ENCODE measurements at regions not wholly inside any gene's neighbourhood (a gene's known extent, or its start where the extent isn't known, plus 50 kb on each side); places are given as distances from the start of the nearest gene placed in this dataset.

DNA sequence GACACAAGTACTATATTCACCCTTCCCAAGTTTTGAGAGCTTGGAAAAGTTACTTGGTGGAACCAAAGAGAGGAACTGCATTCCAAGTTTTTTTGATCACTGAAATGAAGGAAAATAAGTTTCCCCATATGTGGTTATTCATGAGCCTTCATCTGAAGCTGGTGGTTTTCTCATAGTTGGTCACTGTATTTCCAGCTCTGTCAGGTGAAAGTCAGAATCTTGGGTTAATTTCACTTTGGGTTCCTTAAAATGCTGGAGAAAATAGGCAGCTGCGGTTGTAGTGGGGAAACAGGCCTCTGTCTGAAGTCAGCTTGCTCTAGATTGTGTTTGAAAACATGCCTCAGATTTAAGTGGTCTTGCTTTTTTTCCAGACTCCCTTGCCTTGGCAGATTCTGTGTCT lies 200.5 kb downstream of the HRH4 start:
- TF ChIP-seq POLR2A (IDR thresholded peaks at IDR 0.05; ENCODE audit: low read depth, low read length): no peak
- TF ChIP-seq TAF1 (IDR thresholded peaks at IDR 0.05; ENCODE audit: borderline replicate concordance, low read depth, low read length): no peak
- TF ChIP-seq POLR2AphosphoS5 (IDR thresholded peaks at IDR 0.05; ENCODE audit: low read depth, low read length): no peak
